ENCODE measurements at regions not wholly inside any gene's neighbourhood (a gene's known extent, or its start where the extent isn't known, plus 50 kb on each side); places are given as distances from the start of the nearest gene placed in this dataset.

GRCh38 chr2:21469564-21469963 is 345.8 kb downstream of the TDRD15 start:
- Mint-ChIP-seq H3K4me3 (no peak overlapping the region), H3K36me3 (no peaks in the 10 kb centered on the region; the same call in 1 of the 2 replicates), H3K9me3 (peaks cover 5% of the 10 kb centered on the region; the same call in 1 of the 2 replicates), H3K27ac (no peak overlapping the region), H3K4me1 (peaks cover 28% of the 10 kb centered on the region), H3K27me3 (ENCODE audit: low read depth) (no peaks in the 10 kb centered on the region)
- CTCF ChIA-PET = interaction anchor here (3.0 kb wide), 1 partner anchor 48 kb away, joined by 10 read pairs; no protein-coding TSS in a partner anchor
- DNase-seq (ENCODE audit: low spot score) (no peak), ATAC-seq (no peak)
- TF ChIP-seq ERG (CRISPR knock-in tag; IDR thresholded peaks at IDR 0.05) (no peak), E2F4 (CRISPR knock-in tag; IDR thresholded peaks at IDR 0.05; ENCODE audit: borderline replicate concordance, low read depth) (no peak), SMAD4 (CRISPR knock-in tag; IDR thresholded peaks at IDR 0.05) (no peak), CTCF (IDR thresholded peaks at IDR 0.05) (no peak), ZNF423 (CRISPR knock-in tag; IDR thresholded peaks at IDR 0.05) (no peak), CREM (CRISPR knock-in tag; IDR thresholded peaks at IDR 0.05) (no peak), E2F5 (CRISPR knock-in tag; IDR thresholded peaks at IDR 0.05) (no peak), HMGXB4 (CRISPR knock-in tag; IDR thresholded peaks at IDR 0.05) (no peak)
- POLR2A ChIA-PET = interaction anchor here (0.6 kb wide), 1 partner anchor 148 kb away, joined by 8 read pairs; no protein-coding TSS in a partner anchor

GRCh38 chr2:21480162-21480561 is 356.4 kb downstream of the TDRD15 start:
- Mint-ChIP-seq H3K27ac (no peak overlapping the region), H3K4me1 (no peaks in the 10 kb centered on the region), H3K36me3 (peaks cover 3% of the 10 kb centered on the region), H3K9me3 (peaks cover 11% of the 10 kb centered on the region), H3K4me3 (no peak overlapping the region), H3K27me3 (ENCODE audit: low read depth) (no peaks in the 10 kb centered on the region)
- ChIA-PET POLR2A (no interaction called here), CTCF (no interaction called here)
- no peak for DNase-seq (ENCODE audit: low spot score)
- no peak for ATAC-seq
- no peak for TF ChIP-seq FOXJ3 (CRISPR knock-in tag; IDR thresholded peaks at IDR 0.05; ENCODE audit: borderline replicate concordance)
- TF ChIP-seq RORB (CRISPR knock-in tag; IDR thresholded peaks at IDR 0.05) = no peak
- no peak for TF ChIP-seq PREB (CRISPR knock-in tag; IDR thresholded peaks at IDR 0.05; ENCODE audit: borderline replicate concordance)
- no peak for TF ChIP-seq CREB1 (CRISPR knock-in tag; IDR thresholded peaks at IDR 0.05)
- TF ChIP-seq TEAD4 (CRISPR knock-in tag; IDR thresholded peaks at IDR 0.05) = no peak
- TF ChIP-seq ZNF317 (CRISPR knock-in tag; IDR thresholded peaks at IDR 0.05; ENCODE audit: borderline replicate concordance, low read depth) = no peak
- no peak for TF ChIP-seq USF1 (CRISPR knock-in tag; IDR thresholded peaks at IDR 0.05)
- no peak for TF ChIP-seq GABPB1 (CRISPR knock-in tag; IDR thresholded peaks at IDR 0.05)
- TF ChIP-seq IRF2 (CRISPR knock-in tag; IDR thresholded peaks at IDR 0.05; ENCODE audit: borderline replicate concordance, low read depth) = no peak
- no peak for TF ChIP-seq MLX (CRISPR knock-in tag; IDR thresholded peaks at IDR 0.05)
- TF ChIP-seq ZNF281 (CRISPR knock-in tag; IDR thresholded peaks at IDR 0.05) = no peak
- no peak for TF ChIP-seq E2F5 (CRISPR knock-in tag; IDR thresholded peaks at IDR 0.05)
- TF ChIP-seq RELA (CRISPR knock-in tag; IDR thresholded peaks at IDR 0.05; ENCODE audit: borderline replicate concordance) = no peak
- no peak for TF ChIP-seq SOX15 (CRISPR knock-in tag; IDR thresholded peaks at IDR 0.05)

All from WTC11 (cell line).